Small intestine (tissue), 7 donors: ENCODE measurements at regions not wholly inside any gene's neighbourhood (a gene's known extent, or its start where the extent isn't known, plus 50 kb on each side); places are given as distances from the start of the nearest gene placed in this dataset.

Source experiments
- DNase-seq, 2 donors: peaks; one replicate each; pipeline versions ENCODE4 v3.0.0 to v3.0.0-alpha.2; 2013
- FAIRE-seq: peaks from 2 replicates; lab custom pipeline; 2012; peaks lifted over from hg19 to GRCh38; lab: Jason Lieb, UNC
- H3K27ac ChIP-seq, 3 donors: one replicate each; pipeline ENCODE4 v1.5.1; 2013; ENCODE audit warnings: low read length in 2 of 3, mild to moderate bottlenecking in 2 of 3, control low read depth in 1 of 3, inconsistent platforms in 1 of 3, low read depth in 1 of 3, moderate library complexity in 1 of 3
- H3K27me3 ChIP-seq, 3 donors: one replicate each; pipeline ENCODE4 v1.6.1; 2013; ENCODE audit warnings: low read length in 3 of 3, inconsistent platforms in 1 of 3; ENCODE audit not compliant: control insufficient read depth in 3 of 3, insufficient read depth in 3 of 3
- H3K36me3 ChIP-seq, 3 donors: one replicate each; pipeline ENCODE4 v1.6.1; 2013; ENCODE audit warnings: low read length in 3 of 3, inconsistent platforms in 1 of 3, low read depth in 1 of 3, mild to moderate bottlenecking in 1 of 3, moderate library complexity in 1 of 3; ENCODE audit not compliant: control insufficient read depth in 3 of 3, insufficient read depth in 2 of 3
- H3K4me1 ChIP-seq, 3 donors: one replicate each; pipeline ENCODE4 v1.6.1; 2013; ENCODE audit warnings: low read length in 2 of 3, inconsistent platforms in 1 of 3, low read depth in 1 of 3, mild to moderate bottlenecking in 1 of 3, moderate library complexity in 1 of 3; ENCODE audit not compliant: control insufficient read depth in 3 of 3, insufficient read depth in 2 of 3
- H3K4me3 ChIP-seq, 3 donors: one replicate each; pipeline ENCODE4 v1.5.1; 2013; ENCODE audit warnings: low read length in 3 of 3, control low read depth in 1 of 3, inconsistent platforms in 1 of 3, low read depth in 1 of 3, mild to moderate bottlenecking in 1 of 3, moderate library complexity in 1 of 3
- H3K9me3 ChIP-seq, 2 donors: one replicate each; pipeline ENCODE4 v1.6.1; 2013; ENCODE audit warnings: low read depth in 1 of 2, low read length in 1 of 2; ENCODE audit not compliant: control insufficient read depth in 2 of 2, insufficient read depth in 1 of 2
- WGBS, 3 donors: extraction: QIAGEN DNeasy Blood & Tissue Kit; methylation state at CpG; one replicate each; pipeline ENCODE4 v1.1.7; 2013; 5-methylcytosine and 5-hydroxymethylcytosine counted together
- donor health status: healthy with polysubstance abuse.
- donor health status: control.
- donor health status: control.
- donor health status: Bipolar disorder and iron deficiency.
- donor health status: healthy.

DNA sequence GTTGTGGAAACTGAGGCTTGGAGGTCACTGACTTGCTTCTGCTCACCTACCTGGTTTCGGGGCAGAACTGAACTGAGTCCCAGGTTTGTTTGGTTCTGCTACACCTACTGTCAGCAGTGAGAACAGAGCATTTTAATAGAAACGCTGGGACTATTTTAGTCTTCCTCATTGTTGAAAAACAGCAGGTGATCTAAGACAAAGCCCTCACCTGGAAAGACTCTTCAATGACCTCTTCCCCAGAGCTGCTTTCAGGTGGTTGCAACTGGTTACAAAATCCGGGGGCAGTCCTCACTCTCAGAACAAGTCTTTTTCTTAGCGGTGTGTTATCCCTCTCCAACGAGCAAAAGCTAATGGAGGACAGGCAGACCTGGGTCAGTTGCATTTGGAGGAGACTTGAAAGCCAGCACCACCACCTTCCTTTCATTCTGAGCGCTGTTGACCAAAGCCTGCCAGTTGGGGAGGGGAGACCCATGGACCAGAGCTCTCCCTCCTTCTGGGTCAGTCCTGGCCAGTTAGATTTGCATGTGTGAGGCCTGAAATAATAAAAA lies 217.0 kb downstream of the NCK2 start:
- H3K9me3 ChIP-seq = peaks cover 0 to 5% of the 10 kb centered on the region in 2 donors
- WGBS, 3 donors = 84 to 94% (median 88%) methylated on average over 6 of the region's 6 CpGs
- H3K27ac ChIP-seq = no peak overlapping the region
- no peaks in the 10 kb centered on the region for H3K27me3 ChIP-seq
- no peak overlapping the region for H3K4me3 ChIP-seq
- DNase-seq (no peak), FAIRE-seq (no peak)
- no peaks in the 10 kb centered on the region for H3K4me1 ChIP-seq
- H3K36me3 ChIP-seq = no peaks in the 10 kb centered on the region

DNA sequence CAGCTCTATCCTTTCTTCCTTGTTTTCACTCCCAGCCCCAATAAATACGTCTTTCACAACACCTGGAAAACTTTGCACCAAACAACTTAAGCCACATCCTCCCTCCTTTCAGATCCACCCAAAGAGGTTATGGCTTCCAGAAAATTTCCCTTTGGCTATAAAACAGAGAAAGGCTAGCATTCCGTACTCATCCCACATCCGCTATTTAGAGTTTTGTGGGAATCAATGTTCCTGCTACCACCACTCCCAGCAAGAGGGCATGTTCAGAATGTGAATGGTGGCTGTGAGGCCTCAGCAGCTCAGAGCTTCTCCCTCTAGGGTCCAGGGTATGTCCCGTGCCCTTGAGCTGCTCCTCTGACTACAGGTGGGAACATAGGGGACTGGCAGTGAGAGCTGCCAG lies 214.6 kb downstream of the NCK2 start:
- H3K36me3 ChIP-seq = no peaks in the 10 kb centered on the region
- H3K4me1 ChIP-seq = no peaks in the 10 kb centered on the region
- H3K9me3 ChIP-seq = peaks cover 0 to 5% of the 10 kb centered on the region in 2 donors
- no peak for FAIRE-seq
- no peak overlapping the region for H3K27ac ChIP-seq
- WGBS, 3 donors = 76 to 89% (median 86%) methylated on average over 4 of the region's 4 CpGs
- no peak for DNase-seq
- H3K4me3 ChIP-seq = no peak overlapping the region
- no peaks in the 10 kb centered on the region for H3K27me3 ChIP-seq

DNA sequence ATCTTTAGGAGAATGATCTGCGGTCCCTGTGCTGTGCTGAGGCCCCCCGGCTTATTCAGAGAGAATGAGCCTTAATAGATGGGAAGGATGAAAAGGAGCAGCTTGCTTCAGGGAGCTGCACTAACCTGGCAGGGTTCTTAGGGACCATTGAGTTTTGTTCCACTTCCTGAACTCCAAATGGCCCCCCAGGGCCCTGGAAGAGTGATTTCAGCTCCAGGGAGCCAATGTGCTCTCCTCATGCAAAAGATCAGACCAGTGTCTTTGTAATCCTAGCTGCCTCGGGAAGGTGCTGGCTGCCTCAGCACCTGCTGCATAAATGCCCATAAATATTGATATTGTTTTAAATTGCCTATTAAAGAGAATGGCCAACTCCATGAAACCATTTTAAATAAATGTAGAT lies 210.2 kb downstream of the NCK2 start:
- no peaks in the 10 kb centered on the region for H3K36me3 ChIP-seq
- WGBS, 3 donors = 78 to 86% (median 79%) methylated on average over 3 of the region's 3 CpGs
- H3K27me3 ChIP-seq = no peaks in the 10 kb centered on the region
- H3K27ac ChIP-seq = no peak overlapping the region
- FAIRE-seq (no peak), DNase-seq (no peak)
- no peak overlapping the region for H3K4me3 ChIP-seq
- H3K4me1 ChIP-seq = no peaks in the 10 kb centered on the region
- H3K9me3 ChIP-seq = peaks cover 0 to 5% of the 10 kb centered on the region in 2 donors

DNA sequence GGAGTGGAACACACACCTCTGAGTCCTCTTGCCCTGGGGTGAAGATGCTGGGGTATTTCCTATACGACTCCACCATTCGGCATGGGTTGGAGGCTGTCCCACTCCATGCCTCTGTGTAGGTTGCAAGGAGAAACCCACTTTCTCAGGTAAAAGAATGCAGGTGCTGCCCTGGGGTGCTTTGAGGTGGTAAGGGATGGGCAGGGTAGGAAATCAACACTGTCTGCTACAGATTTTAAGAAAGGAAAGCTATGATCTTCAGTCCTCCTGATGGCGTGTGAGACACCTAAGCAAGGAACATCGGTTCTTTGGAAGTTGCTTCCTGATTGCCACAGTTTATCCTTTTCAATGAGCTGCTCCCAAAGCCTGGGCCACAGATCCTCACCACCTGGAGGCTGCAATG lies 209.2 kb downstream of the NCK2 start:
- Histone ChIP-seq H3K4me3 (no peak overlapping the region), H3K4me1 (no peaks in the 10 kb centered on the region), H3K27ac (no peak overlapping the region), H3K36me3 (no peaks in the 10 kb centered on the region), H3K27me3 (no peaks in the 10 kb centered on the region), H3K9me3 (peaks cover 0 to 5% of the 10 kb centered on the region in 2 donors)
- DNase-seq (no peak), FAIRE-seq (no peak)
- 83 to 90% (median 87%) methylated on average over 4 of the region's 4 CpGs for WGBS, 3 donors

GRCh38 chr2:105952131-105952530 lies 207.4 kb downstream of the NCK2 start:
- no peak for DNase-seq
- 11 to 61% (median 32%) methylated on average over 1 of the region's 1 CpG for WGBS, 3 donors
- no peaks in the 10 kb centered on the region for H3K36me3 ChIP-seq
- H3K4me3 ChIP-seq = no peak overlapping the region
- H3K9me3 ChIP-seq = no peaks in the 10 kb centered on the region
- H3K27ac ChIP-seq = no peak overlapping the region
- no peak for FAIRE-seq
- H3K27me3 ChIP-seq = no peaks in the 10 kb centered on the region
- no peaks in the 10 kb centered on the region for H3K4me1 ChIP-seq

GRCh38 chr2:105951384-105951694 lies 206.6 kb downstream of the NCK2 start:
- Histone ChIP-seq H3K4me3 (no peak overlapping the region), H3K27ac (no peak overlapping the region), H3K27me3 (no peaks in the 10 kb centered on the region), H3K9me3 (no peaks in the 10 kb centered on the region), H3K4me1 (no peaks in the 10 kb centered on the region), H3K36me3 (no peaks in the 10 kb centered on the region)
- FAIRE-seq = no peak
- 71 to 94% (median 84%) methylated on average over 3 of the region's 3 CpGs for WGBS, 3 donors
- no peak for DNase-seq

GRCh38 chr2:105950521-105951383 lies 206.0 kb downstream of the NCK2 start:
- H3K36me3 ChIP-seq = no peaks in the 10 kb centered on the region
- FAIRE-seq = no peak
- H3K27me3 ChIP-seq = no peaks in the 10 kb centered on the region
- no peak overlapping the region for H3K27ac ChIP-seq
- no peaks in the 10 kb centered on the region for H3K9me3 ChIP-seq
- H3K4me3 ChIP-seq = no peak overlapping the region
- 74 to 82% (median 79%) methylated on average over 10 of the region's 10 CpGs for WGBS, 3 donors
- DNase-seq = no peak
- no peaks in the 10 kb centered on the region for H3K4me1 ChIP-seq

DNA sequence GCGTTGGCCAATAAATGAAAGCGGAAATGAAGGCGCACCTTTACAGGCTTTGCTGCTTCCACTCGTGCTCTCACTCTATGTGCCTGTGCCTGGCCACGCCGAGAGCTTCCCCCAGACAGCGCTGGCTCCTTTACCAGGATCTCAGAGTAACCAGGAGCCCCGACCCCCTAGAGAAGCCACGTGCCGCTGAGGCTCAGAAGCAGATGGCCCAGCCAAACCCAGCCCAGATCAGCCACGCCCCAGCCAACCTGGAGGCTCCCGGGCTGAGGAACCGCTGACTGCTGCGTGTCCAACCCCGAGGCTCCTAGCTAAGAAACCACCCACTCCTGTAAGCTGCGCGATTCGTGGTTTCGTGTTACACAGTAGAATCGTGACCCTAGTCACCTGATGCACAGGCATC lies 199.3 kb downstream of the NCK2 start:
- H3K4me3 ChIP-seq = no peak overlapping the region
- peaks cover 0 to 6% of the 10 kb centered on the region in 2 donors for H3K9me3 ChIP-seq
- H3K27ac ChIP-seq = no peak overlapping the region
- no peaks in the 10 kb centered on the region for H3K4me1 ChIP-seq
- WGBS, 3 donors = 92 to 93% (median 93%) methylated on average over 20 of the region's 20 CpGs
- no peaks in the 10 kb centered on the region for H3K36me3 ChIP-seq
- FAIRE-seq (no peak), DNase-seq (no peak)
- no peaks in the 10 kb centered on the region for H3K27me3 ChIP-seq
